Hepatocyte (in vitro differentiated cells): ENCODE measurements at regions not wholly inside any gene's neighbourhood (a gene's known extent, or its start where the extent isn't known, plus 50 kb on each side); places are given as distances from the start of the nearest gene placed in this dataset.

Experiments used
- EZH2 ChIP-seq: fragments of 200-600 bp; sonication (generic); IDR thresholded peaks from 2 replicates; pipeline ENCODE4 v1.6.1; 2016; ENCODE audit warnings: antibody characterized with exemption, mild to moderate bottlenecking, borderline replicate concordance
- TF ChIP-seq, protein P1 (sequence below): fragments of 200-600 bp; sonication (generic); IDR thresholded peaks from 2 replicates; pipeline ENCODE4 v1.5.1; 2016; ENCODE audit warnings: antibody characterized with exemption, mild to moderate bottlenecking; ENCODE audit not compliant: poor library complexity

DNA sequence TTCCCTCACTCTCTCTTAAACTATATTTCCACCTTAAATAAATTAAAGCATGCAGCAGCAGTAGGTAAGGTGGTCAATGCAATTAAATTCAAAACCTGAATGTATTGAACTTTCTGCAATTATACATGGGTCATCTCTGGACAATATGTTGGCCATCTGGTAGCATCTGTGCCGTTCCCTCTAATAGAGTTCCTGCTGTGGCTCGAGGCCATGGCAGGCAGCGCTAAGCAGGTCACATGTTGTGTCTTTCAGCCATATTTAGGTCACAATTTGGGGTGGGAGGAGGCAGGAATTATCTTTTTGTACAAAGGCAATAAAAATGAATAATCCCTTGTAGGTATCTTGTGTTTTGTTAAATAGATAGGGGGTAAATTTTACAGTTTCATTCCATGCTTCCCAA is 676.2 kb downstream of the ZEB2 start:
- TF ChIP-seq, protein P1, sequence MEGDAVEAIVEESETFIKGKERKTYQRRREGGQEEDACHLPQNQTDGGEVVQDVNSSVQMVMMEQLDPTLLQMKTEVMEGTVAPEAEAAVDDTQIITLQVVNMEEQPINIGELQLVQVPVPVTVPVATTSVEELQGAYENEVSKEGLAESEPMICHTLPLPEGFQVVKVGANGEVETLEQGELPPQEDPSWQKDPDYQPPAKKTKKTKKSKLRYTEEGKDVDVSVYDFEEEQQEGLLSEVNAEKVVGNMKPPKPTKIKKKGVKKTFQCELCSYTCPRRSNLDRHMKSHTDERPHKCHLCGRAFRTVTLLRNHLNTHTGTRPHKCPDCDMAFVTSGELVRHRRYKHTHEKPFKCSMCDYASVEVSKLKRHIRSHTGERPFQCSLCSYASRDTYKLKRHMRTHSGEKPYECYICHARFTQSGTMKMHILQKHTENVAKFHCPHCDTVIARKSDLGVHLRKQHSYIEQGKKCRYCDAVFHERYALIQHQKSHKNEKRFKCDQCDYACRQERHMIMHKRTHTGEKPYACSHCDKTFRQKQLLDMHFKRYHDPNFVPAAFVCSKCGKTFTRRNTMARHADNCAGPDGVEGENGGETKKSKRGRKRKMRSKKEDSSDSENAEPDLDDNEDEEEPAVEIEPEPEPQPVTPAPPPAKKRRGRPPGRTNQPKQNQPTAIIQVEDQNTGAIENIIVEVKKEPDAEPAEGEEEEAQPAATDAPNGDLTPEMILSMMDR, result no peak
- TF ChIP-seq EZH2, result no peak
